SK-N-SH (cell line): ENCODE measurements at regions not wholly inside any gene's neighbourhood (a gene's known extent, or its start where the extent isn't known, plus 50 kb on each side); places are given as distances from the start of the nearest gene placed in this dataset.

ENCODE experiments used
- CTCF ChIA-PET: fragments of 300-600, 350-600 bp; formaldehyde crosslinking; extraction: SDS; loops from one replicate; lab custom pipeline; 2021; lab: Yijun Ruan, JAX
- POLR2A ChIA-PET: fragments of 350-600 bp; sonication (Branson Sonifier 250); formaldehyde crosslinking; extraction: SDS; loops from one replicate; lab custom pipeline; 2020; ENCODE audit warnings: antibody characterized with exemption, inconsistent platforms; lab: Yijun Ruan, JAX
- DNase-seq: peaks from one replicate; pipeline ENCODE4 v3.0.0; 2012
- H2AFZ ChIP-seq: fragments of 200-600 bp; sonication (generic); 2 replicates; pipeline ENCODE4 v1.8.1; 2016; ENCODE audit warnings: antibody characterized with exemption, mild to moderate bottlenecking, low read depth
- H3F3A ChIP-seq: fragments of 200-600 bp; sonication (generic); replicated peaks from 2 replicates; pipeline ENCODE3; 2016; ENCODE audit warnings: antibody characterized with exemption, mild to moderate bottlenecking; ENCODE audit not compliant: insufficient read depth
- H3K27ac ChIP-seq, 2 experiments: fragments of 200-500 bp in 1 of 2; fragments of 200-600 bp in 1 of 2; sonication (Bioruptor generic) in 1 of 2; sonication (generic), shearing (Covaris generic) in 1 of 2; 2 replicates each; pipeline versions ENCODE4 v1.5.1 to v1.6.1; 2014 to 2016; ENCODE audit warnings: low read depth in 2 of 2, inconsistent platforms in 1 of 2, low read length in 1 of 2, mild to moderate bottlenecking in 1 of 2, mixed read lengths in 1 of 2
- H3K27me3 ChIP-seq: fragments of 200-600 bp; sonication (generic), shearing (Covaris generic); 2 replicates; pipeline ENCODE4 v1.6.1; 2016; ENCODE audit warnings: mixed run types; ENCODE audit not compliant: insufficient read depth
- H3K36me3 ChIP-seq, 2 experiments: fragments of 200-500 bp in 1 of 2; fragments of 200-600 bp in 1 of 2; sonication (Bioruptor generic) in 1 of 2; sonication (generic) in 1 of 2; replicated peaks in 1 of 2; 2 replicates each; pipeline versions ENCODE3 to v1.5.1; 2014 to 2016; ENCODE audit warnings: low read length in 1 of 2, mild to moderate bottlenecking in 1 of 2; ENCODE audit not compliant: insufficient read depth in 2 of 2, control insufficient read depth in 1 of 2
- H3K4me1 ChIP-seq, 2 experiments: fragments of 200-500 bp in 1 of 2; fragments of 200-600 bp in 1 of 2; sonication (Bioruptor generic) in 1 of 2; sonication (generic), shearing (Covaris generic) in 1 of 2; 2 replicates each; pipeline versions ENCODE4 v1.5.1 to v1.6.1; 2014 to 2016; ENCODE audit warnings: low read depth in 1 of 2, low read length in 1 of 2, mixed run types in 1 of 2; ENCODE audit not compliant: insufficient read depth in 2 of 2, control insufficient read depth in 1 of 2
- H3K4me2 ChIP-seq: fragments of 200-600 bp; sonication (generic), shearing (Covaris generic); 2 replicates; pipeline ENCODE4 v1.6.1; 2017; ENCODE audit warnings: mixed run types
- H3K4me3 ChIP-seq, 2 experiments: fragments of 200-500 bp in 1 of 2; fragments of 200-600 bp in 1 of 2; sonication (Bioruptor generic) in 1 of 2; sonication (generic), shearing (Covaris generic) in 1 of 2; 2 replicates each; pipeline versions ENCODE4 v1.5.1 to v1.8.1; 2014 to 2016; ENCODE audit warnings: low read depth in 2 of 2, inconsistent platforms in 1 of 2, low read length in 1 of 2, mild to moderate bottlenecking in 1 of 2, mixed read lengths in 1 of 2, moderate library complexity in 1 of 2
- H3K79me2 ChIP-seq: fragments of 200-600 bp; sonication (generic); 2 replicates; pipeline ENCODE4 v1.8.1; 2017; ENCODE audit warnings: mild to moderate bottlenecking; ENCODE audit not compliant: insufficient read depth
- H3K9ac ChIP-seq: fragments of 200-600 bp; sonication (generic); 2 replicates; pipeline ENCODE4 v1.6.1; 2017; ENCODE audit warnings: mixed run types
- H3K9me2 ChIP-seq: fragments of 200-600 bp; sonication (generic); 2 replicates; pipeline ENCODE4 v1.6.1; 2017; ENCODE audit warnings: mixed run types
- H3K9me3 ChIP-seq: fragments of 200-600 bp; sonication (generic); 2 replicates; pipeline ENCODE4 v1.6.1; 2017; ENCODE audit warnings: mixed run types, mild to moderate bottlenecking, moderate library complexity
- H4K20me1 ChIP-seq: fragments of 200-600 bp; sonication (generic); 2 replicates; pipeline ENCODE4 v1.6.1; 2017; ENCODE audit warnings: mild to moderate bottlenecking, mixed run types; ENCODE audit not compliant: insufficient read depth
- CTCF ChIP-seq: fragments of 200-600 bp; sonication (generic); IDR thresholded peaks from 2 replicates; pipeline ENCODE4 v1.6.1; 2017; ENCODE audit warnings: antibody characterized with exemption, mild to moderate bottlenecking, moderate library complexity
- FOXM1 ChIP-seq: IDR thresholded peaks from 2 replicates; pipeline ENCODE4 v1.4.0; 2012; ENCODE audit warnings: low read depth, mild to moderate bottlenecking
- GATA2 ChIP-seq: sonication (generic); formaldehyde crosslinking; IDR thresholded peaks from 2 replicates; pipeline ENCODE4 v1.5.0; 2020; ENCODE audit warnings: mild to moderate bottlenecking, missing genetic modification reagents
- IRF3 ChIP-seq: fragments of 150-350 bp; IDR thresholded peaks from 2 replicates; pipeline ENCODE4 v1.6.1; 2016; ENCODE audit warnings: mild to moderate bottlenecking, low read depth, low read length
- REST ChIP-seq: IDR thresholded peaks from 2 replicates; pipeline ENCODE4 v1.6.1; 2012; ENCODE audit warnings: mild to moderate bottlenecking, low read depth, low read length, moderate library complexity
- RFX5 ChIP-seq: IDR thresholded peaks from 2 replicates; pipeline ENCODE4 v1.6.1; 2012; ENCODE audit warnings: mild to moderate bottlenecking, improper control_type of control experiment, low read length
- SIN3A ChIP-seq: IDR thresholded peaks from 2 replicates; pipeline ENCODE4 v1.6.1; 2012; ENCODE audit warnings: low read depth, mild to moderate bottlenecking, low read length, moderate library complexity, borderline replicate concordance
- TAF1 ChIP-seq: IDR thresholded peaks from 2 replicates; pipeline ENCODE4 v1.6.1; 2012; ENCODE audit warnings: low read depth, mild to moderate bottlenecking, low read length, moderate library complexity, borderline replicate concordance
- TCF12 ChIP-seq: IDR thresholded peaks from 2 replicates; pipeline ENCODE4 v1.4.0; 2012
- TEAD4 ChIP-seq: IDR thresholded peaks from 2 replicates; pipeline ENCODE4 v1.4.0; 2012; ENCODE audit warnings: mild to moderate bottlenecking, borderline replicate concordance; ENCODE audit not compliant: insufficient read depth
- USF1 ChIP-seq: IDR thresholded peaks from 2 replicates; pipeline ENCODE4 v1.4.0; 2012; ENCODE audit warnings: low read depth, borderline replicate concordance
- WGBS: methylation state at CpG from one replicate; pipeline ENCODE4 v1.1.6; 2017; ENCODE audit warnings: low lambda C conversion rate; 5-methylcytosine and 5-hydroxymethylcytosine counted together
- TF ChIP-seq, protein P1 (sequence below): IDR thresholded peaks from 2 replicates; pipeline ENCODE4 v1.4.0; 2012; ENCODE audit warnings: low read depth, borderline replicate concordance
- TF ChIP-seq, protein P2 (sequence below): fragments of 150-350 bp; IDR thresholded peaks from 2 replicates; pipeline ENCODE4 v1.6.1; 2017; ENCODE audit warnings: antibody characterized with exemption, low read length, low read depth, borderline replicate concordance

- Histone ChIP-seq H2AFZ (no peak overlapping the region), H3K9ac (no peak overlapping the region), H3K4me1 (no peaks in the 10 kb centered on the region), H3K36me3 (no peaks in the 10 kb centered on the region), H3F3A (no peaks in the 10 kb centered on the region), H3K27ac (no peak overlapping the region), H3K79me2 (no peaks in the 10 kb centered on the region), H4K20me1 (no peaks in the 10 kb centered on the region), H3K27me3 (no peaks in the 10 kb centered on the region), H3K9me3 (no peaks in the 10 kb centered on the region), H3K4me3 (no peak overlapping the region), H3K9me2 (no peaks in the 10 kb centered on the region), H3K4me2 (no peak overlapping the region)
- POLR2A ChIA-PET: no interaction called here
- no peak for TF ChIP-seq RFX5
- no peak for TF ChIP-seq REST
- TF ChIP-seq, protein P1, sequence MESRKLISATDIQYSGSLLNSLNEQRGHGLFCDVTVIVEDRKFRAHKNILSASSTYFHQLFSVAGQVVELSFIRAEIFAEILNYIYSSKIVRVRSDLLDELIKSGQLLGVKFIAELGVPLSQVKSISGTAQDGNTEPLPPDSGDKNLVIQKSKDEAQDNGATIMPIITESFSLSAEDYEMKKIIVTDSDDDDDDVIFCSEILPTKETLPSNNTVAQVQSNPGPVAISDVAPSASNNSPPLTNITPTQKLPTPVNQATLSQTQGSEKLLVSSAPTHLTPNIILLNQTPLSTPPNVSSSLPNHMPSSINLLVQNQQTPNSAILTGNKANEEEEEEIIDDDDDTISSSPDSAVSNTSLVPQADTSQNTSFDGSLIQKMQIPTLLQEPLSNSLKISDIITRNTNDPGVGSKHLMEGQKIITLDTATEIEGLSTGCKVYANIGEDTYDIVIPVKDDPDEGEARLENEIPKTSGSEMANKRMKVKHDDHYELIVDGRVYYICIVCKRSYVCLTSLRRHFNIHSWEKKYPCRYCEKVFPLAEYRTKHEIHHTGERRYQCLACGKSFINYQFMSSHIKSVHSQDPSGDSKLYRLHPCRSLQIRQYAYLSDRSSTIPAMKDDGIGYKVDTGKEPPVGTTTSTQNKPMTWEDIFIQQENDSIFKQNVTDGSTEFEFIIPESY: no peak
- no peak for TF ChIP-seq FOXM1
- no peak for DNase-seq
- CTCF ChIA-PET: no interaction called here
These were observed 934.7 kb downstream of the PLA2G4A start for GRCh38 chr1:187763465-187763864.

DNA sequence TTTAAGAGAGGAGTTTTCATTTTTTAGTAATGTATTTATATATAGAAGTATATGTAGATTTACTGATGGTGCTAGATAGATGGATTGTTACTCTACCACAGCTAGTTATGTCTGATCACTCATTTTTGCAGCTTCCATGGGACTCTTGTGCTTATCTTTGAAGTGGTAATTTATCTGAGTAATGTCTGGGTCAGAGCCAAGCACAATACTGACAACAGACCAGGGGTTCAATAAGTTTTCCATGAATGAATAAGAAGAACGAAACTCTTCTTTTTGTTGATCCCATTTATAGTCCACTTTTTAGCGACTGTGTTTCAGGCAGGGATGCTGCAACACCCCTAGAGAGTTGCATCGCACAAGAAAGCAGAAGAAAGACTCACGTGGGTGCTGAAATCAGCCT, 935.2 kb downstream of the PLA2G4A start:
- ChIA-PET CTCF (interaction anchor here (0.7 kb wide), 1 partner anchor 43 kb away, joined by 3 read pairs; no protein-coding TSS in a partner anchor), POLR2A (no interaction called here)
- Histone ChIP-seq H3K27me3 (no peaks in the 10 kb centered on the region), H3K9me3 (no peaks in the 10 kb centered on the region), H3K36me3 (no peaks in the 10 kb centered on the region), H3K4me2 (no peak overlapping the region), H3F3A (no peaks in the 10 kb centered on the region), H2AFZ (no peak overlapping the region), H3K4me1 (no peaks in the 10 kb centered on the region), H3K4me3 (no peak overlapping the region), H4K20me1 (no peaks in the 10 kb centered on the region), H3K79me2 (no peaks in the 10 kb centered on the region), H3K27ac (no peak overlapping the region), H3K9ac (no peak overlapping the region), H3K9me2 (no peaks in the 10 kb centered on the region)
- no peak for DNase-seq
- 69% methylated on average over 4 of the region's 4 CpGs for WGBS
- TF ChIP-seq, protein P1: no peak
- TF ChIP-seq TCF12 (no peak), SIN3A (no peak), USF1 (no peak), CTCF (no peak), GATA2 (CRISPR knock-in tag) (no peak), TEAD4 (no peak), IRF3 (no peak), TAF1 (no peak)
- TF ChIP-seq, protein P2, sequence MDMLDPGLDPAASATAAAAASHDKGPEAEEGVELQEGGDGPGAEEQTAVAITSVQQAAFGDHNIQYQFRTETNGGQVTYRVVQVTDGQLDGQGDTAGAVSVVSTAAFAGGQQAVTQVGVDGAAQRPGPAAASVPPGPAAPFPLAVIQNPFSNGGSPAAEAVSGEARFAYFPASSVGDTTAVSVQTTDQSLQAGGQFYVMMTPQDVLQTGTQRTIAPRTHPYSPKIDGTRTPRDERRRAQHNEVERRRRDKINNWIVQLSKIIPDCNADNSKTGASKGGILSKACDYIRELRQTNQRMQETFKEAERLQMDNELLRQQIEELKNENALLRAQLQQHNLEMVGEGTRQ: no peak
